CD4-positive, alpha-beta T cell treated with Interleukin-4 for 1 hour (primary cell): ENCODE measurements at regions not wholly inside any gene's neighbourhood (a gene's known extent, or its start where the extent isn't known, plus 50 kb on each side); places are given as distances from the start of the nearest gene placed in this dataset.

Experiments used
- DNase-seq, 2 donors: peaks; one replicate each; pipeline ENCODE4 v3.0.0-alpha.2; 2020 to 2022

DNA sequence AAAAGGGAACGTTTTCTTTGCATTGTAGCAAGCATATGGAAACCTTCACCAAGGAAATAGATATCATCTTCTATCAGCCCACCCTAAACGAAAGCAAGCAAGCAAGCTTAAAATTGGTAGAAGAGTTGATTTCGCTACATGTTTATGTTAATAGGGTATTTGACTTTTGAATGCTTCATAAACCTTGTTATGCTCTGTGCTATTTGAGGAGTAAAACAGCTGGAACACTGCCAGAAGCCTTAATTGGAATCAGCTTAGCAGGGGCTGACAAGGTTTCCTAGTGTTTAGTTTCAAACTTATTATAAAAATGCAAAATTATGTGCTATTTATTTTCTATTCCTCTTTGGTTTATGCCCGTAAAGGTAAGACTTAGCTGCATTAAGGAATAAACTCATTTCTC, 70.6 kb upstream of the LINC00305 start:
- no peak for DNase-seq

DNA sequence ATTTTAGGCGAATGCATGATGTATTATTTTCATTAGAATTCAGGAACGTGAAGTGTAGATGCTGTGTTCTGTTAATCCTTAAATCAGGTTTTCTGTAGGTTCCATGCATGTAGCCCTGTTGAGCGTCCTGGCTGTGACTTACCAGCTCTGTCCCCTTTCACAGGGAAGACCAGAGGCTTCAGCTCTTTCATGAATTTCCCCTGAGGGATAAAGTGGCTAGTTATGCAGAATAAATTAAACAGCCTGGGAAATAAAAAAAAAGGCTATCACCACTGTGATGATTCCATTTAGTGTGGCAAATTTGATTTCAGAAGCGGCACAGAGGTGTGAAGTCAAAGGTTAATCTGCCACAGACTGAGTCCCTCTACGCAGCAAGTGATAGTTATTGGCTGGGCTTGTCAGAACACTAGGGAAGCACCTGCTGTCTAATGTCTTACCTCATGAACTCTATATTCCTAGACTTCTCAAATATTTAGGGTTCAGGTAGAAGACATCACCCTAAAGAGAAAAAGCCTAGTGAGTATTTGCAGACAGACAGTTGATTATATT, 61.6 kb upstream of the LINC00305 start:
- DNase-seq = no peak

DNA sequence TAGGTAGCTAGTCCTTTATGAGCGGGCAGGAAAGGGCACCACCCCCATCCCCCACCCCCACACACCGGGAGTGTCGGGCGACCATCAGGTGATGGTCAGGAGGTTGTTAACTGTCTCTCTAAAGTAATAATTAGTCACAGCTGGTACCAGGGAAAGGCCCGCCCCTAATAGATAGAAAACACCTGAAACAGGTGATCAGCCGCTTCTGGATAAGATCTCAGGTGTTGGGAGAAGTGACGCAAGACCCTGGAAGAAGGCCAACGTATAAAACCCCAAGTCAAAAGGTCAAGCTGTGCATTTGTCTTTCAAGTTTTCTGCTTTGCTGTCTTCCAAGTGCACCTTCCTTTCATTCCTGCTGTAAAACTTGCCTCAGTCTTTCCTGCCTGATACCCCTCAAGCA, 59.6 kb upstream of the LINC00305 start:
- no peak for DNase-seq

DNA sequence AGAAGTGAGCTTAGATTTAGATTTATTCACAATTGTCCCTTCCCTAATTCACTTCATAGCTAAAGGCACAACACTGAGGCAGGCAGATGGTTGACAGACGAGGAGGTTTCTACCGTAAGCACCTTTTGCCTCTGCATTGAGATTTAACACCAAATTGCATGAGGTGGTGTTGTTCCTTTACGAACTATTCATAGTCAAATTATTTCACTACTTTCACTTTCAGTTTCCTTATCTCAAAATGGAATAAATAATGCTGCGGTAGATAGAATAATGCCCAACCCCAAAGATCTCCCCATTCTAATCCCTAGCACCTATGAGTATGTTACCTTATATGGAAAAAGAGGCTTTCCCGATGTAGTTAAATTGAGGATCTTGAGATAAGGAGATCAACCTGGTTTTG, 58.9 kb upstream of the LINC00305 start:
- peak in 1 of 2 donors; percentile 7 for DNase-seq

DNA sequence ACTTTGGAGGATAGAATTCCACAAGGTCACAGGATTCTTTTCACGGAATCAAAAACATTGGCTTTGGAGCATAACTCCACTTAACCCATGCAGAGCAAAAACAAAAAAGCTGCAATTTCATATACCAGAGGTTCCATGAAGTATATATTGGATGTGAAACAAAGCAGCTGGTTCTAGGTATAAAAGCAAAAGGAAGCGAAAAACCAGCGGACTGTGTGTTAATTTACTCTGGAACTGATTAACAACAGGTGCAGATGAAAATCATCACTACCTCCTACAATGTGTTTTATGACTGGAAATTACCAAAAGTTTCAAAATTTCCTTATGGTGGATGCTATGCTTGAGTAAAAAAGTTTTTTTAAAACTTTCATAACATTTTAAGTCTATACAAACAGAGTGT, 54.4 kb upstream of the LINC00305 start:
- DNase-seq = no peak

DNA sequence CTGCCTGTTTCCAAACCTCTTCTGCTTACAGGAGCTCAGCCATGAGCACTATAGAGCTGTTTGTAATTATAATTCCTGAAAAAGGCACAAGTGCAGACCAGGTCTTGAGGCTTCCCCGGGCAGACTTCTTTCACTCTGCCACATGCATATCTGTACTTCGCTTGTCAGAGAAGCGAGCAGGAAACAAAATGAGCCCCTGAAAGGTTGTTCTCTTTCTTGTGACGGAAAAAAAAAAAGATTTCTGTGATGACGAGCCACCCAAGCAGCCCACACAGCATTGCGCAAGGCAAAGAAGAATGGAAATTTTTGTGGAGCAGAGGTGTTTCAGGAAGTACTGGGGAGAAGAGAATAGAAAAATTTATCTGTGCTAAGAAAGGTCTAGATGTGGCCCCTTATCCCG, 54.0 kb upstream of the LINC00305 start:
- DNase-seq = no peak

DNA sequence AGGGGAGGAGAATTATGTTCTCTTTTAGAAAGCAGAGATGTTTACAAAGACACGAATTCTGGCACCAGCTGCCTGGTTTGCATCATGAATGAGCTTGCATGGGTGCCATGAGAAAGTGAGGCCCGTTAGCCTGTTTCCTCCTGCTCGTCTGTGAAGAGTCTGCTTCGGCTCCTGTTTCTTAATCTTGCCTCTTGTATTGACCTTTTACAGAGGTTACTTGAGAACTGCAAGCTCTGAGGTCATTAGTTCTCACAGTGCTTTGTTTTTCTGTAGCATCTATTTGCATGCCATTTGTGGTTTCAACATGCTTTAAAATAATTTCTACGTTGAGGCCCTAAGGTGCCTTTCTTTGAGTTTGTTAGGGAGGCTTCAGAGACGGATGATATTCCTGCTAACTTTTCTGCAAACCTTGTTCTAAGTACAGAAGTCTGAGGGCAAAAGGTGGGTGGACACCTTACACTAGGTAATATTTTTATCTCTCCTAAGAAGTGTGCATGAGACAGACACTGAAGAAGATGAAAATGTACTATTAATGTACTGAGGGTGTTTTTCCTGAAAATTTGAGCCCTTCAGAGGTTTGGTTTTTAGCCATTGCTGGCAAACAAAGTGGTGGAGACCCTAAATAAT, 53.4 kb upstream of the LINC00305 start:
- no peak for DNase-seq

DNA sequence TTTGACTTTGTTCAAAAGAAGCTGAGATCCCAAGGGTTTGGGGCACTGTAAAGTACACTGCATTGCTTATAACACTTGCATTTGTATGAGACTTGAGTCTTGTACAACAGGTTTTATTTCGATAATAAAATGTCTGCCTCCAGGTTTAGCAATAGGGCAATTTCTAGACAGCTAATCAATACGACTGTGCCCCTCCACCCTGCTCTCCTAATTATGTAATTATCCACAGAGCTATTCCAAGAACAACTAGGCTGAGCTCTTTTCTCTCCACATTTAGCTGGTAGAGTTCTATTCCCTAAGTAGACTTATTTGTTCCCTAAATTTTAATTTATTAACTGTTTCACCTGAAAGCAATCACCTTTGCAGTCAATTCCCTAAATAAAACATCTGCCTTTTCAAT, 52.9 kb upstream of the LINC00305 start:
- no peak for DNase-seq

DNA sequence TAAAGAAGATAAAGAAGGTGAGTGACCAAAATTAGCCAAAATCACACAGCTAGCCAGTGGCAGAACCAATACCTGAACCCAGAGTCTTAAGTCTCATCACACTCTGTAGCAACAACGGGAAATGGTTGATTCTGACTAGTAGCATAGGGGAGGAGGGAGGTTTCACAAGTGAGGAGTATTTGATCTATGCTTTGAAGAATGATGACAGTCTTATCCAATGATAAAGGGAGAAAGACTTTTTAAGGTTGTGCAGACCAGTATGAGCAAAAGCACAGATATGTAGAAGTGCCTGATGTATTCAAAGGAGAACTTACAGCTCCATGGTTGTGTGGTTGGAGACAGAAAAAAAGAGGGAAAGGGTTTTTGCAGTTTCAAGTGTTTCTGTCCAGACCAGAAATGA, 50.7 kb upstream of the LINC00305 start:
- DNase-seq = no peak
